T-helper 1 cell treated with Interleukin-12 subunit alpha and Interleukin-12 subunit beta and Interleukin-4 antibody, amounts not matched to agents 30 μg/mL and 1 μg/mL, for 36 hours (primary cell): ENCODE measurements at regions not wholly inside any gene's neighbourhood (a gene's known extent, or its start where the extent isn't known, plus 50 kb on each side); places are given as distances from the start of the nearest gene placed in this dataset.

ENCODE experiments used
- H3K27ac Mint-ChIP-seq: one replicate; pipeline ENCODE4 v1.8.0; 2021; ENCODE audit warnings: mild to moderate bottlenecking, mixed read lengths
- H3K27me3 Mint-ChIP-seq: one replicate; pipeline ENCODE4 v1.8.0; 2021; ENCODE audit warnings: low read depth, mixed read lengths
- H3K36me3 Mint-ChIP-seq: one replicate; pipeline ENCODE4 v1.8.0; 2021; ENCODE audit warnings: low read depth, mixed read lengths
- H3K4me1 Mint-ChIP-seq: one replicate; pipeline ENCODE4 v1.8.0; 2021; ENCODE audit warnings: low read depth, mixed read lengths
- H3K4me3 Mint-ChIP-seq: one replicate; pipeline ENCODE4 v1.8.0; 2021; ENCODE audit warnings: mild to moderate bottlenecking, moderate library complexity, mixed read lengths
- H3K9me3 Mint-ChIP-seq: one replicate; pipeline ENCODE4 v1.8.0; 2021; ENCODE audit warnings: mixed read lengths

DNA sequence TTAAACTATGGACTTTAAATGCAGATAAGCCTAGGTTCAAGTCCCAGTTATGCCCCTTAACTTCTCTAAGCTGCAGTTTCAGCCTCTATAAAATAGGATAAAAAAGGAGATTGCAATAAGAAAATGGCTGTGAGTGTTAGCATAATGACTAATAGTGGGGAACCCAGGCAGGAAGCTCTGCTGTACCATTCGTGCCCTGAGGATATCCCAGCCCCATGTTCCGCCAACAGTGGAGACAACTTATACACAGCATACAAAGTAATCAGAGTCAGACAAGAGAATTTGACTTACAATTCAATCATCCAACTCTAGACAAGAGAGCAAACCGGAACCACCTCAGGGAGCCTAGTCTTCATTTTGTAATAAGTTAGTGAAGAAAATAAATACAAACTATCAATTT, 141.5 kb upstream of the FSTL4 start:
- Mint-ChIP-seq H3K9me3 (no peaks in the 10 kb centered on the region), H3K27ac (no peak overlapping the region), H3K36me3 (no peaks in the 10 kb centered on the region), H3K4me1 (peaks cover 3% of the 10 kb centered on the region), H3K4me3 (no peak overlapping the region), H3K27me3 (peaks cover 31% of the 10 kb centered on the region)

DNA sequence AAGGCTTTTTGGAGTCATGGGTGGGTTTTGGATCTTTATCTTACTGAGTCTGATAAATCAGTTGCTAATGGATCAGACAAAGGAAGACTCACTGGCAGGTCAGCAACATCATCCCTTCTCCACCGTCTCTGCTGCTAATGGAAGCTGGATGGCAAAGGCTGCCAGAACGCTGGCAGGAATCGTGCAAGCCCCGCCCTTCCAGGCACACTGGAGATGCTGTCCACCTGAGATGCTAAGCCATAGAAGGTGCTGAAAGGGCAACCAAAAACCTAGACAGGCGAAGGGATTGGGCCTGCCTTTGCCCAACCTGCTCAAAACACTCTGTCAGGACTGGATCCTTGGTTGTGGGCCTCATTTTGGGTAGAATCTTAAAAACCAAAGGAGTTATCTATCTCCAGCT, 139.5 kb upstream of the FSTL4 start:
- Mint-ChIP-seq H3K9me3 (no peaks in the 10 kb centered on the region), H3K4me3 (no peak overlapping the region), H3K36me3 (no peaks in the 10 kb centered on the region), H3K27ac (no peak overlapping the region), H3K4me1 (peaks cover 3% of the 10 kb centered on the region), H3K27me3 (peaks cover 20% of the 10 kb centered on the region)

DNA sequence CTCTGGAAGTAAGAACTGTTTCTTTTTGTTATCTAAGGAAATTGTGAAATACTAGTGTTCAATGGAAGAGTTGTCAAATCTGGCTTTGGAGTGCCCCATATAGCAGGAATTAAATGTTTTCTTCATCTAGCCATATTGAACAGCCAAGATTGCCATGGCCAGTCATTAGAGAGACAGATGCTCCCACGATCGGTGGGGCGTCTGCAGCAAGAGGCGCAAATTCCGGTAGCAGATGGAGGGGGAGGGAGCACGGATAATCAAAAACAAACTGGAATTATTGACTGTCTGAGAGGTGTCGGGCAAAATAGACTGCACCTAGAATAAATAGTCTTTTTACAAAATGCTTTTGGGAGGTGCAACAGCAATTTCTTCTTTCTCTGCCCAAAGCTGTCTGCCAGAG, 139.1 kb upstream of the FSTL4 start:
- Mint-ChIP-seq H3K9me3 (no peaks in the 10 kb centered on the region), H3K27ac (no peak overlapping the region), H3K4me3 (no peak overlapping the region), H3K36me3 (no peaks in the 10 kb centered on the region), H3K4me1 (peaks cover 3% of the 10 kb centered on the region), H3K27me3 (peaks cover 17% of the 10 kb centered on the region)

DNA sequence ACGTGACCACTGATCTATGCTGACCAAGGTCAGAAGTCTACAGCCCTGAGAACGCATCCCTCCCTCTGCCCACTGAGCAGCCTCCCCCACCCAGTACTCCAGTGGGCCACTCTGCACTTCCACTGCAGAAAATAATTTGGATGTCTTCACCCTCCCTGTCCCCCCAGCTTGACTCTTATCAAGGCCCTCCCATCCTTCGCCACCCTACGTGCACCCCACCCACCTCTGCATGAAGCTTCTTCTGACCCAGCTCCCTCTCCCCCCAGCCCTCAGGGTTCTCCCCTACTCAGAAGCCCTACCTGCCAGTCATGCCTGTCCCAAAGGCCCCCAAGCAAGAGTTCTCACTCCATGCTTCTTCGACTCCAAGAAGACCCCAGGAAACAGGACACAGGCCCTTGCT, 138.5 kb upstream of the FSTL4 start:
- H3K4me3 Mint-ChIP-seq = no peak overlapping the region
- peaks cover 3% of the 10 kb centered on the region for H3K4me1 Mint-ChIP-seq
- H3K27me3 Mint-ChIP-seq = peaks cover 14% of the 10 kb centered on the region
- H3K36me3 Mint-ChIP-seq = no peaks in the 10 kb centered on the region
- no peaks in the 10 kb centered on the region for H3K9me3 Mint-ChIP-seq
- H3K27ac Mint-ChIP-seq = no peak overlapping the region

DNA sequence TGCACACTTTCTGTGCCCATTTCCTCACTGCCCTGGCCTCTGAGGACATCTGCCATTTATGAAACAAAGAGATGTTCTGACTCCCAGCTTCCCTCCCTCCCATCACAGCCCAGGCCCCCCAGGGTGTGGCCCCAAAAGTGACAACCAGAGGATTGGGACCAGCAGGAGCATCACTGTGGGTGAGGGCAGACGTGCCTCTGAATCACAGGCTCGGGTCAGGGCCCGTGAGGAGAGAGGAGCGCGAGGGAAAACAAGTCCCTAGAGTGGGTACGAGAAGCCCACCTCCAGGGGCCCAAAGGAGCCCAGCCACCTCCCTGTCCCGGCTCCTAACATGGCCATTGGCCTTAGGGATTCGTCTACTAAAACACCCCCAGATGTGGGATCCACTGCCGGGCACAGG, 138.0 kb upstream of the FSTL4 start:
- Mint-ChIP-seq H3K36me3 (no peaks in the 10 kb centered on the region), H3K4me3 (no peak overlapping the region), H3K27ac (no peak overlapping the region)

DNA sequence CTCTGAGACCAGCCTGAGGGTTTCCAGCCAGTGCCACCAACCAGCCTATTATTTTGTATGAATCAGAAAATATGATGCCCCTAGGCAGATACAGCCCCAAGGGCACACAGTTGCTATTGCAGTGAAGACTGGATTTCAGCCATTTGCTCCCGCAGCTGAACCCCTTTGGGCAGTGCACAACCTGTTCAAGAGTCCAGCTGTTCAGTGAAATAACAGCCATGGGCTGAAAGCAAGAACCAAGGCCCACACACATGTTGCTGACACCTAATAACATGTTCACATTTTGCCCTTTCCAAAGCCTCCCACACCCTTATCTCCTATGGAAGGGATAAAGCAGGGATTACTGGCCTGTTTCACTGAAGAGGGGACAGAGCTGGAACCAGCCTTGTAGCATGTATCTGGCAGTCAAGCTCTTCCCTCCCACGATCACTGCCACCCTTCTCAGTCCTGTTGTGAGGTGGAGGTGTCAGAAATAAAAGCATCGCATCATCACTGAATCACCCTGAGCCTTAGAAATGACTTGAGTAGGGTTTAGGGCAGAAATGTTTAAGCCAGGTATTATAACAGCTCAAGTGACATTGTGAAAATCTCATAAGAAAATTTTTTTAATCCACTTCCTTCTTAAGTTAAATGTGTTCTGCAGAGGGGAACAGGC, 137.1 kb upstream of the FSTL4 start:
- Mint-ChIP-seq H3K36me3 (no peaks in the 10 kb centered on the region), H3K4me3 (no peak overlapping the region), H3K9me3 (no peaks in the 10 kb centered on the region), H3K27me3 (peaks cover under 1% of the 10 kb centered on the region), H3K4me1 (no peaks in the 10 kb centered on the region), H3K27ac (no peak overlapping the region)

More for the DNA sequence above, 138.0 kb upstream of the FSTL4 start:
- H3K4me1 Mint-ChIP-seq = peaks cover 3% of the 10 kb centered on the region
- H3K27me3 Mint-ChIP-seq = peaks cover 9% of the 10 kb centered on the region
- H3K9me3 Mint-ChIP-seq = no peaks in the 10 kb centered on the region

DNA sequence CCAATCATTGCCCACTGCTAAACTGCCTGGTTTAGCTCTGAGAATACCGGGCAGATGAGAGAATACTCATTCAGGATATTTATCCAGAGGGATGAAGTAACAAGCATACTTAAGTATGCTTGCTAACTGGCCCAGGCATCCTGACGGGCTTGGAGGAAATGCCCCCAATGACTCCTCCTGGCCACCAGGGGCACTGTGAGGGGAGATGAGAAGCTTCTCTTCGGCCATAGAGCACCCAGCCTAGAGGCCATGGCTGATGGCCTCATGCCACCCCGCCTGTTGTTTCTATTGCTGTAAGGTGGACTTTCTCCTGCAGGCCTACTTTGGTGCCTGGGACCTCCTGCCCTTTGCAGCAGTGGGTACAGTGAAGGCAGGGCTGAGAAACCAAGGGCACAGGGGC, 134.5 kb upstream of the FSTL4 start:
- Mint-ChIP-seq H3K4me1 (no peaks in the 10 kb centered on the region), H3K27me3 (peaks cover 5% of the 10 kb centered on the region), H3K4me3 (no peak overlapping the region), H3K36me3 (no peaks in the 10 kb centered on the region), H3K27ac (no peak overlapping the region), H3K9me3 (no peaks in the 10 kb centered on the region)

DNA sequence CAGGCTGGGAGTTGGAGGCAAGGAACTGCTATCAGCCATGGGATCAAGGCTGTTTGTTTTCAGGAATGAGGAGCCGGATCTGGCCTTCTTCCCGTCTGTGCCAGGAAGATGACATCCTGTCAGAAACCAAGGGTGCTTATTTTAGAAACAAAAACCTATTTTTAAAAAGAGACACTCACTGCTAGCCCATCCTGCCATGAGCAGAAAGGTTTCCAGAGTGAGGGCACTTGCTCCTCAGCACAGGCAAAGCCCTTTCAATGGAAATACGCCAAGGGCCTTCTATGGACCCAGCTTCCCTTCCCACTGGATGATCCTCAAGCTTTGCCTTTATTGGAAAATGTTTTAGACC, 132.6 kb upstream of the FSTL4 start:
- H3K27me3 Mint-ChIP-seq = peaks cover 5% of the 10 kb centered on the region
- H3K27ac Mint-ChIP-seq = no peak overlapping the region
- H3K4me3 Mint-ChIP-seq = no peak overlapping the region
- H3K9me3 Mint-ChIP-seq = no peaks in the 10 kb centered on the region
- H3K36me3 Mint-ChIP-seq = no peaks in the 10 kb centered on the region
- H3K4me1 Mint-ChIP-seq = no peaks in the 10 kb centered on the region

DNA sequence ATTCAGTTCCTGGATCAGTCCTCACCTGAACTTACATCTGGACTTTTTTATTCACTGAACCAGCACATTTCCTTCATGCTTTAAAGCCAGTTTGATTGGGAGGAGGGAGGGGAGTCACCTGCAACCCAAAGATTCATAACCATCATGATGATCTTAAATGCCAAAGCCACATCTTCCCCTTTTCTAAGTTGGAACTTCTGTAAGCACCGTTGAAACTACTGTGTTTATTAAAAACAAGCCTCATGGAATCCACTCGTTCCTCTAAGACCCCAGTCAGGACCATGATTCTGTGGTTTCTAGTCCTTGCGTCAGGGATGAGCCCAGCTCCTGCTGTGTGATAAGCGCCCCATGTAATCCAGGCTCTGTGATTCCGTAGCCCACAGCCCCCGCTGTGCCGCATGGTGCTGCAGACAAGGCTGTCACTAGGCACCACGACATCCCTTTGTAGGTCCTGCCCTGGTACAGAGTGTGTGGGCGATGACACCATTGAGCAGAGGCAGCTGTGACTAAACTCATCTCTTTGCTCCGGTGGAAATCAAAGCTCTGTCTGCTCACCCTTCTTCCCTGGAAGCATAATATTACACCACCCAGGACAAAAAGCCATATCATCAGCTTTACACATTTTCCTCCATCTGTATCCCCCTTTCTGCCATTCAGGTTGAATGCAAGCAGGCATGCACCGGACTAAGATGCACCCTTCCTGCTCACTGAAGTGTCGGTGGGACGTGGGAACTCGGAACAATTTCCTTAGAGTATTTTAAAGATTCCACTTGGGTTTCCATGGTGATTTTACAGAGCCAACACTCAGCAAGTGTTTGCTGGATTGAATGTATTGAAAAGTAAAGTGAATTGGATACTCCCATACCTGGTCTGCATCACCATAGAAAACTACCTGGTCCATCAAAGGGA, 132.0 kb upstream of the FSTL4 start:
- no peak overlapping the region for H3K4me3 Mint-ChIP-seq
- H3K36me3 Mint-ChIP-seq = no peaks in the 10 kb centered on the region
- H3K9me3 Mint-ChIP-seq = no peaks in the 10 kb centered on the region
- peaks cover 5% of the 10 kb centered on the region for H3K27me3 Mint-ChIP-seq
- H3K27ac Mint-ChIP-seq = no peak overlapping the region
- H3K4me1 Mint-ChIP-seq = no peaks in the 10 kb centered on the region

DNA sequence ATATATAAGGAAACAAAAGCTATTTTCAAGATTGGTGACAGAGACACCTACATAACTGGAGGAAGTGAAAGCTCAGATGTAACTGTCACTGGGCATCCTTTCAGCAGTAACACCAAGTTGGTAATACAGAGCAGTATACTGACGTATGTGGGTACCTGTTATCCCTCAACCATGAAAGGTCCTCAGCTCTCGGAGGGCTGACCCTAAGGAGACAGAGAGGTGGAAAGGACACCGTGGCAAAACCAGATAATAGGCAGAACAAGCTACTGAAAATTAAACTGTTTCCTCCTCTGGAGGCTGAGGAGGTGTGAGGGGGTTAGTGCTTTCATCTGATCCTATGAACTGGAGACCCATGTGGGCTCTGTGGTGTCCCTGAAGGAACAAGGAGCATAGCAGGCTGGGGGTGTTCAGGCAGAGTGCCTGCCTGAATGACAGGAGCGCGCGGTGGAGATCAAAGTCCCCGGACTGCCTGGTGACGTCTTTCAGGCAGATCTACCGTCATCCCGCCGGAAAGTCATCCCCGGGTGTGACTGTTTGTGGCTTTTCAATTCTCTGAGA, 130.2 kb upstream of the FSTL4 start:
- no peaks in the 10 kb centered on the region for H3K9me3 Mint-ChIP-seq
- no peak overlapping the region for H3K4me3 Mint-ChIP-seq
- H3K27ac Mint-ChIP-seq = no peak overlapping the region
- H3K36me3 Mint-ChIP-seq = no peaks in the 10 kb centered on the region
- peaks cover 5% of the 10 kb centered on the region for H3K27me3 Mint-ChIP-seq
- no peaks in the 10 kb centered on the region for H3K4me1 Mint-ChIP-seq

DNA sequence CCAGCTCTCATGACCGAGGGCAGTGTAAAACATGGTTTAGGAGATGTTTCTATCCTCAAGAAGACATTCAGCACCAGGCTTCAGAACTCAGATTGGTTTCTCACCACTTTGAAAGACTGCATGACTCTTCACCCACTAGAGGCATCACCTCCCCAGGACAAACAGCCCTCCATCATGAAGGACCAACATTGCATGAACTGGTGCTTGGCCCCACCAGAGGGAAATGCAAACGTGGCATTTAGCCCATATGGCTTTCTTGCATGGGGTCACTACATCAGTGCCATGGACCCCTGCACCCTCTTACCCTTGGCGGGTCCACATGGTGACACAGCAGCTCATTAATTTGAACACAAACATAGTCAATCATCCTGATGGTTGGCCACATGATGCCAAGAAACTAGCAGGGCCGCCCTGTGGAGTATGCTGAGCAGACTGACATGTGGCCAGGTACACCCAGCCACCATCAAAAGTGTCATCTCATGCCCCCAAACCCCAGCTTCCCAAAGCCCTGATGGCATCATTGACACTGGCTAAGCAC, 129.5 kb upstream of the FSTL4 start:
- Mint-ChIP-seq H3K9me3 (no peaks in the 10 kb centered on the region), H3K4me1 (no peaks in the 10 kb centered on the region), H3K4me3 (no peak overlapping the region), H3K27ac (no peak overlapping the region), H3K27me3 (peaks cover 5% of the 10 kb centered on the region), H3K36me3 (no peaks in the 10 kb centered on the region)

DNA sequence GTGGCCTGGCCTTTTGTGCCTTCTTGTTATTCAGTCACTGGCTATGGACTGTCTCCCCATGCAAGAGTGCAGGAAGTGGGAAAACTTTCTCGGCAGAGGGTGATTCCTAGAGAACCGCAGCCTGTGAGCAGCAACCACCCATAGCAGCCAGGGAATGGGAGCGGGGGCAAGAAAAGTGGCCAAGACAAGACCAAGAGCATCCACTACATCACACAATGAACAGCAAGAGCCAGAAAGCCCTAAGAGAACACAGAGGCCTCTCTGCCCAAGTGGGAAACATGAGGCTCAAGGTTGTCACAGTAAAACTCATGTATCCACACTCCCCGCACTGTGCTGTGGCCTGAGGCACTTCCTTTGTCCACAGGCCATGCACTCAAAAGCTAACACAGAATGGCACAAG, 129.1 kb upstream of the FSTL4 start:
- Mint-ChIP-seq H3K4me1 (no peaks in the 10 kb centered on the region), H3K9me3 (no peaks in the 10 kb centered on the region), H3K36me3 (no peaks in the 10 kb centered on the region), H3K27ac (no peak overlapping the region), H3K27me3 (peaks cover 5% of the 10 kb centered on the region), H3K4me3 (no peak overlapping the region)

DNA sequence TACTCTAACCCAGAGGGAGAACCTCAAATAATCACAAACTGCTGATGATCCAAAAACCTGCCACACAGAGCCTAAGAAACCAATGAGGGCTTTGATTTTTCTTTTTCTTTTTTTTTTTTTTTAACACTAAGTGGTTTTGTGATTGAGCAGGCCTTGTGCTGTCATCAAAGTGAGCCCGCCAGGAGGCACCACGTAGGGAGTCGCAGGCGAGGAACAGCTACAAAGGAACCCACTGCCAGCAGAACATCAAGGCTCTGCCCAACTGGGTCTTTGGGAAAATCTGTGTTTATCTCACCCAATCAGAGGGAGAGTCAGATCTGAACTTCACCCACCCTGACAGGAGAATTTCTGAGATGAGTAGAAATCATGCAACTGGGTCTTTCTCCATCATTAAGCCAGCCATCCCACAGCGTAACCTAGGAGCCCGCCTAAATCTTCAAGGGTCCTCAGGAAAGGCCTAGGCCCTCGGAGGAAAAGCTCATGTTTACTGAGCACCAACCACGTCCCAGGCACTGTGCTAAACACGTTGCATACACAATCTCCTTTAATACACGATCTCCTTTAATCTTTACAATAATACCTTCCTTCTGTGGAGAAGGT, 126.9 kb upstream of the FSTL4 start:
- H3K9me3 Mint-ChIP-seq = no peaks in the 10 kb centered on the region

DNA sequence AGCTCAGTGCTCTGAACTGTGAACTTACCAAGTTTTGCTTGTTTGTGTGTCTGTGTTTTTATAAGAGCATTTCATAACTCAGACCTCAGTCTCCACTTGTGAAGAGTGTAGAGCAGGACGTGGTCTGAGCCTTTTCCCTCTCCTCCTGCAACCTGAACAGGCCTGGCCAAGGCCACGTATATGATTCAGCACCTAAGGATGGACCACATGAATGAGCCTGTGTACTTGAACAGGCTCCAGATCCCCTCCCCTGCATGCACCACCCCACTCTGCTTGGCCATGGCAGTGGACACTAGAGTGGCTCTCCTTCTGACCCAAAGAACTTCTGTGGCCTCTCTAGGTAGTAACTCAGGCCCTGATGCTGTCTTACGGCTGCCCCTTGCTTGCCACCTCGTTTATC, 125.9 kb upstream of the FSTL4 start:
- Mint-ChIP-seq H3K27ac (no peak overlapping the region), H3K27me3 (no peaks in the 10 kb centered on the region), H3K36me3 (no peaks in the 10 kb centered on the region), H3K9me3 (no peaks in the 10 kb centered on the region), H3K4me1 (no peaks in the 10 kb centered on the region), H3K4me3 (no peak overlapping the region)

More for the DNA sequence above, 126.9 kb upstream of the FSTL4 start:
- no peaks in the 10 kb centered on the region for H3K36me3 Mint-ChIP-seq
- H3K4me1 Mint-ChIP-seq = no peaks in the 10 kb centered on the region
- H3K27me3 Mint-ChIP-seq = peaks cover 5% of the 10 kb centered on the region
- H3K4me3 Mint-ChIP-seq = no peak overlapping the region
- no peak overlapping the region for H3K27ac Mint-ChIP-seq
